HEK293T (cell line): ENCODE measurements at regions not wholly inside any gene's neighbourhood (a gene's known extent, or its start where the extent isn't known, plus 50 kb on each side); places are given as distances from the start of the nearest gene placed in this dataset.

ENCODE experiments used
- BHLHE40 ChIP-seq: fragments of 450-650 bp; IDR thresholded peaks from 2 replicates; pipeline ENCODE4 v1.6.1; 2016; ENCODE audit warnings: mild to moderate bottlenecking, moderate library complexity, borderline replicate concordance
- CTBP1 ChIP-seq: fragments of 450-650 bp; IDR thresholded peaks from 2 replicates; pipeline ENCODE4 v1.6.1; 2016; ENCODE audit warnings: borderline replicate concordance
- ELF4 ChIP-seq: fragments of 450-650 bp; IDR thresholded peaks from 2 replicates; pipeline ENCODE4 v1.6.1; 2017; ENCODE audit warnings: antibody characterized with exemption
- FOXA1 ChIP-seq: fragments of 450-650 bp; IDR thresholded peaks from 2 replicates; pipeline ENCODE4 v1.6.1; 2016; ENCODE audit warnings: mild to moderate bottlenecking
- FOXM1 ChIP-seq: fragments of 450-650 bp; IDR thresholded peaks from 2 replicates; pipeline ENCODE4 v1.6.1; 2017; ENCODE audit warnings: mild to moderate bottlenecking, borderline replicate concordance
- L3MBTL2 ChIP-seq: fragments of 450-650 bp; conservative IDR thresholded peaks from 2 replicates; pipeline ENCODE4 v1.6.1; 2016; ENCODE audit warnings: mild to moderate bottlenecking
- NFRKB ChIP-seq: fragments of 450-650 bp; IDR thresholded peaks from 2 replicates; pipeline ENCODE4 v1.6.1; 2016; ENCODE audit warnings: mild to moderate bottlenecking, moderate library complexity
- SP1 ChIP-seq: fragments of 450-650 bp; IDR thresholded peaks from 2 replicates; pipeline ENCODE4 v1.6.1; 2017
- ZNF384 ChIP-seq: fragments of 450-650 bp; IDR thresholded peaks from 2 replicates; pipeline ENCODE4 v1.6.1; 2016

- TF ChIP-seq ZNF384 (no peak), FOXM1 (no peak), L3MBTL2 (no peak), BHLHE40 (no peak), ELF4 (no peak), NFRKB (no peak), FOXA1 (no peak), CTBP1 (no peak), SP1 (no peak)
These were observed 363.4 kb downstream of the RPRM start for GRCh38 chr2:153115141-153115540.
